ENCODE measurements at regions not wholly inside any gene's neighbourhood (a gene's known extent, or its start where the extent isn't known, plus 50 kb on each side); places are given as distances from the start of the nearest gene placed in this dataset.
"Not testable (repeated sequence)": the region's sequence is repeated elsewhere in the genome, so short reads cannot be mapped to it uniquely, and the experiment has no call there.

GRCh38 chrX:112211459-112211858 lies 128.9 kb upstream of the TRPC5 start:
- WGBS, result 65% methylated on average over 3 of the region's 3 CpGs
- intact Hi-C loops (cut with DNase I), result no loop called here
- DNase-seq (ENCODE audit: extremely low spot score), result no peak
- Histone ChIP-seq H3K4me1 (no peaks in the 10 kb centered on the region), H3K36me3 (no peaks in the 10 kb centered on the region), H3K27me3 (no peaks in the 10 kb centered on the region), H3K4me3 (no peak overlapping the region), H3K9me3 (no peaks in the 10 kb centered on the region), H3K27ac (replicated peaks in 1 of 4) (no peak overlapping the region)
- no peak for TF ChIP-seq POLR2A (IDR thresholded peaks at IDR 0.05; ENCODE audit: low read depth)
- TF ChIP-seq CTCF (IDR thresholded peaks at IDR 0.05), result no peak
- TF ChIP-seq EP300 (IDR thresholded peaks at IDR 0.05), result no peak
- no peak for TF ChIP-seq POLR2AphosphoS5 (IDR thresholded peaks at IDR 0.05)

GRCh38 chrX:112197840-112198239 lies 115.3 kb upstream of the TRPC5 start:
- WGBS, result 45% methylated on average over 3 of the region's 3 CpGs
- H3K4me3 ChIP-seq, result no peak overlapping the region
- H3K9me3 ChIP-seq, result no peaks in the 10 kb centered on the region
- H3K36me3 ChIP-seq, result no peaks in the 10 kb centered on the region
- DNase-seq (ENCODE audit: extremely low spot score), result no peak
- peaks cover 0 to 3% (median 0%) of the 10 kb centered on the region in 4 donors for H3K27me3 ChIP-seq
- no peaks in the 10 kb centered on the region for H3K4me1 ChIP-seq
- intact Hi-C loops (cut with DNase I), result no loop called here
- H3K27ac ChIP-seq (replicated peaks in 1 of 4), result no peak overlapping the region
- TF ChIP-seq POLR2AphosphoS5 (IDR thresholded peaks at IDR 0.05) (no peak), EP300 (IDR thresholded peaks at IDR 0.05) (no peak), POLR2A (IDR thresholded peaks at IDR 0.05; ENCODE audit: low read depth) (no peak), CTCF (IDR thresholded peaks at IDR 0.05) (no peak)

- no peaks in the 10 kb centered on the region for H3K9me3 ChIP-seq
- no peak overlapping the region for H3K4me3 ChIP-seq
- intact Hi-C loops (cut with DNase I), result no loop called here
- TF ChIP-seq POLR2A (IDR thresholded peaks at IDR 0.05; ENCODE audit: low read depth), result no peak
- no peak overlapping the region for H3K27ac ChIP-seq (replicated peaks in 1 of 4)
- 47% methylated on average over 4 of the region's 4 CpGs for WGBS
- H3K27me3 ChIP-seq, result no peaks in the 10 kb centered on the region
- H3K36me3 ChIP-seq, result no peaks in the 10 kb centered on the region
- no peaks in the 10 kb centered on the region for H3K4me1 ChIP-seq
- DNase-seq (ENCODE audit: extremely low spot score), result no peak
Measured at GRCh38 chrX:112190646-112191045, 108.1 kb upstream of the TRPC5 start.

GRCh38 chrX:112181361-112181760 lies 98.8 kb upstream of the TRPC5 start:
- H3K36me3 ChIP-seq; H3K27ac ChIP-seq (replicated peaks in 1 of 4); H3K4me1 ChIP-seq; H3K4me3 ChIP-seq; DNase-seq (ENCODE audit: extremely low spot score); H3K27me3 ChIP-seq; H3K9me3 ChIP-seq; intact Hi-C loops (cut with DNase I): not testable (repeated sequence)
- 70% methylated on average over 3 of the region's 3 CpGs for WGBS

- WGBS, result 86% methylated on average over 2 of the region's 2 CpGs
- Histone ChIP-seq H3K4me3 (no peak overlapping the region), H3K9me3 (no peaks in the 10 kb centered on the region), H3K4me1 (no peaks in the 10 kb centered on the region), H3K36me3 (no peaks in the 10 kb centered on the region), H3K27me3 (no peaks in the 10 kb centered on the region), H3K27ac (replicated peaks in 1 of 4) (no peak overlapping the region)
- intact Hi-C loops (cut with DNase I), result no loop called here
- no peak for DNase-seq (ENCODE audit: extremely low spot score)
- TF ChIP-seq POLR2A (IDR thresholded peaks at IDR 0.05; ENCODE audit: low read depth), result no peak
- no peak for TF ChIP-seq POLR2AphosphoS5 (IDR thresholded peaks at IDR 0.05)
- TF ChIP-seq CTCF (IDR thresholded peaks at IDR 0.05), result no peak
- no peak for TF ChIP-seq EP300 (IDR thresholded peaks at IDR 0.05)
Measured at GRCh38 chrX:112164420-112164819, 81.8 kb upstream of the TRPC5 start.

GRCh38 chrX:112163906-112164305 lies 81.3 kb upstream of the TRPC5 start:
- Histone ChIP-seq H3K4me3 (no peak overlapping the region), H3K9me3 (no peaks in the 10 kb centered on the region), H3K27me3 (no peaks in the 10 kb centered on the region), H3K27ac (replicated peaks in 1 of 4) (no peak overlapping the region), H3K36me3 (no peaks in the 10 kb centered on the region), H3K4me1 (no peaks in the 10 kb centered on the region)
- DNase-seq (ENCODE audit: extremely low spot score), result no peak
- WGBS, result 55% methylated on average over 3 of the region's 3 CpGs
- no peak for TF ChIP-seq POLR2A (IDR thresholded peaks at IDR 0.05; ENCODE audit: low read depth)
- no peak for TF ChIP-seq POLR2AphosphoS5 (IDR thresholded peaks at IDR 0.05)
- TF ChIP-seq EP300 (IDR thresholded peaks at IDR 0.05), result no peak
- no peak for TF ChIP-seq CTCF (IDR thresholded peaks at IDR 0.05)
- intact Hi-C loops (cut with DNase I), result no loop called here

Data from esophagus muscularis mucosa (tissue), 4 donors.